SK-N-SH (cell line): ENCODE measurements at regions not wholly inside any gene's neighbourhood (a gene's known extent, or its start where the extent isn't known, plus 50 kb on each side); places are given as distances from the start of the nearest gene placed in this dataset.

Source experiments
- CTCF ChIA-PET: fragments of 300-600, 350-600 bp; formaldehyde crosslinking; extraction: SDS; loops from one replicate; lab custom pipeline; 2021; lab: Yijun Ruan, JAX
- POLR2A ChIA-PET: fragments of 350-600 bp; sonication (Branson Sonifier 250); formaldehyde crosslinking; extraction: SDS; loops from one replicate; lab custom pipeline; 2020; ENCODE audit warnings: antibody characterized with exemption, inconsistent platforms; lab: Yijun Ruan, JAX
- DNase-seq: peaks from one replicate; pipeline ENCODE4 v3.0.0; 2012
- H2AFZ ChIP-seq: fragments of 200-600 bp; sonication (generic); 2 replicates; pipeline ENCODE4 v1.8.1; 2016; ENCODE audit warnings: antibody characterized with exemption, mild to moderate bottlenecking, low read depth
- H3F3A ChIP-seq: fragments of 200-600 bp; sonication (generic); replicated peaks from 2 replicates; pipeline ENCODE3; 2016; ENCODE audit warnings: antibody characterized with exemption, mild to moderate bottlenecking; ENCODE audit not compliant: insufficient read depth
- H3K27ac ChIP-seq, 2 experiments: fragments of 200-500 bp in 1 of 2; fragments of 200-600 bp in 1 of 2; sonication (Bioruptor generic) in 1 of 2; sonication (generic), shearing (Covaris generic) in 1 of 2; 2 replicates each; pipeline versions ENCODE4 v1.5.1 to v1.6.1; 2014 to 2016; ENCODE audit warnings: low read depth in 2 of 2, inconsistent platforms in 1 of 2, low read length in 1 of 2, mild to moderate bottlenecking in 1 of 2, mixed read lengths in 1 of 2
- H3K27me3 ChIP-seq: fragments of 200-600 bp; sonication (generic), shearing (Covaris generic); 2 replicates; pipeline ENCODE4 v1.6.1; 2016; ENCODE audit warnings: mixed run types; ENCODE audit not compliant: insufficient read depth
- H3K36me3 ChIP-seq, 2 experiments: fragments of 200-500 bp in 1 of 2; fragments of 200-600 bp in 1 of 2; sonication (Bioruptor generic) in 1 of 2; sonication (generic) in 1 of 2; replicated peaks in 1 of 2; 2 replicates each; pipeline versions ENCODE3 to v1.5.1; 2014 to 2016; ENCODE audit warnings: low read length in 1 of 2, mild to moderate bottlenecking in 1 of 2; ENCODE audit not compliant: insufficient read depth in 2 of 2, control insufficient read depth in 1 of 2
- H3K4me1 ChIP-seq, 2 experiments: fragments of 200-500 bp in 1 of 2; fragments of 200-600 bp in 1 of 2; sonication (Bioruptor generic) in 1 of 2; sonication (generic), shearing (Covaris generic) in 1 of 2; 2 replicates each; pipeline versions ENCODE4 v1.5.1 to v1.6.1; 2014 to 2016; ENCODE audit warnings: low read depth in 1 of 2, low read length in 1 of 2, mixed run types in 1 of 2; ENCODE audit not compliant: insufficient read depth in 2 of 2, control insufficient read depth in 1 of 2
- H3K4me2 ChIP-seq: fragments of 200-600 bp; sonication (generic), shearing (Covaris generic); 2 replicates; pipeline ENCODE4 v1.6.1; 2017; ENCODE audit warnings: mixed run types
- H3K4me3 ChIP-seq, 2 experiments: fragments of 200-500 bp in 1 of 2; fragments of 200-600 bp in 1 of 2; sonication (Bioruptor generic) in 1 of 2; sonication (generic), shearing (Covaris generic) in 1 of 2; 2 replicates each; pipeline versions ENCODE4 v1.5.1 to v1.8.1; 2014 to 2016; ENCODE audit warnings: low read depth in 2 of 2, inconsistent platforms in 1 of 2, low read length in 1 of 2, mild to moderate bottlenecking in 1 of 2, mixed read lengths in 1 of 2, moderate library complexity in 1 of 2
- H3K79me2 ChIP-seq: fragments of 200-600 bp; sonication (generic); 2 replicates; pipeline ENCODE4 v1.8.1; 2017; ENCODE audit warnings: mild to moderate bottlenecking; ENCODE audit not compliant: insufficient read depth
- H3K9ac ChIP-seq: fragments of 200-600 bp; sonication (generic); 2 replicates; pipeline ENCODE4 v1.6.1; 2017; ENCODE audit warnings: mixed run types
- H3K9me2 ChIP-seq: fragments of 200-600 bp; sonication (generic); 2 replicates; pipeline ENCODE4 v1.6.1; 2017; ENCODE audit warnings: mixed run types
- H3K9me3 ChIP-seq: fragments of 200-600 bp; sonication (generic); 2 replicates; pipeline ENCODE4 v1.6.1; 2017; ENCODE audit warnings: mixed run types, mild to moderate bottlenecking, moderate library complexity
- H4K20me1 ChIP-seq: fragments of 200-600 bp; sonication (generic); 2 replicates; pipeline ENCODE4 v1.6.1; 2017; ENCODE audit warnings: mild to moderate bottlenecking, mixed run types; ENCODE audit not compliant: insufficient read depth
- EZH2phosphoT487 ChIP-seq: fragments of 200-600 bp; sonication (generic); IDR thresholded peaks from 2 replicates; pipeline ENCODE4 v1.6.1; 2017; ENCODE audit warnings: low read depth, mixed run types, mild to moderate bottlenecking, antibody characterized with exemption, moderate library complexity, borderline replicate concordance
- GABPA ChIP-seq: IDR thresholded peaks from 2 replicates; pipeline ENCODE4 v1.4.0; 2012; ENCODE audit warnings: low read depth, mild to moderate bottlenecking
- GATA2 ChIP-seq: sonication (generic); formaldehyde crosslinking; IDR thresholded peaks from 2 replicates; pipeline ENCODE4 v1.5.0; 2020; ENCODE audit warnings: mild to moderate bottlenecking, missing genetic modification reagents
- MEF2A ChIP-seq: IDR thresholded peaks from 2 replicates; pipeline ENCODE4 v1.4.0; 2012; ENCODE audit warnings: low read depth, borderline replicate concordance
- MXI1 ChIP-seq: IDR thresholded peaks from 2 replicates; pipeline ENCODE4 v1.6.1; 2012; ENCODE audit warnings: mild to moderate bottlenecking, low read depth, low read length, improper control_type of control experiment
- NFIC ChIP-seq: IDR thresholded peaks from 2 replicates; pipeline ENCODE4 v1.4.0; 2012; ENCODE audit warnings: borderline replicate concordance
- NRF1 ChIP-seq: IDR thresholded peaks from 2 replicates; pipeline ENCODE4 v1.6.1; 2012; ENCODE audit warnings: low read depth, mild to moderate bottlenecking, low read length
- POLR2AphosphoS5 ChIP-seq: IDR thresholded peaks from 2 replicates; pipeline ENCODE4 v1.6.1; 2012; ENCODE audit warnings: low read depth, low read length
- RCOR1 ChIP-seq: fragments of 150-350 bp; IDR thresholded peaks from 2 replicates; pipeline ENCODE4 v1.6.1; 2017; ENCODE audit warnings: antibody characterized with exemption, low read length
- SIN3A ChIP-seq: IDR thresholded peaks from 2 replicates; pipeline ENCODE4 v1.6.1; 2012; ENCODE audit warnings: low read depth, mild to moderate bottlenecking, low read length, moderate library complexity, borderline replicate concordance
- TCF12 ChIP-seq: IDR thresholded peaks from 2 replicates; pipeline ENCODE4 v1.4.0; 2012
- YY1 ChIP-seq: IDR thresholded peaks from 2 replicates; pipeline ENCODE4 v1.4.0; 2012; ENCODE audit warnings: low read depth, mild to moderate bottlenecking
- WGBS: methylation state at CpG from one replicate; pipeline ENCODE4 v1.1.6; 2017; ENCODE audit warnings: low lambda C conversion rate; 5-methylcytosine and 5-hydroxymethylcytosine counted together
- TF ChIP-seq, protein P1 (sequence below): IDR thresholded peaks from 2 replicates; pipeline ENCODE4; 2012
- TF ChIP-seq, protein P2 (sequence below): IDR thresholded peaks from 2 replicates; pipeline ENCODE4 v1.4.0; 2012; ENCODE audit warnings: low read depth, borderline replicate concordance
- TF ChIP-seq, protein P3 (sequence below): IDR thresholded peaks from 2 replicates; pipeline ENCODE4 v1.6.1; 2012; ENCODE audit warnings: mild to moderate bottlenecking, low read depth, low read length, moderate library complexity
- TF ChIP-seq, protein P4 (sequence below): fragments of 150-350 bp; IDR thresholded peaks from 2 replicates; pipeline ENCODE4 v1.6.1; 2017; ENCODE audit warnings: antibody characterized with exemption, low read length, low read depth, borderline replicate concordance

DNA sequence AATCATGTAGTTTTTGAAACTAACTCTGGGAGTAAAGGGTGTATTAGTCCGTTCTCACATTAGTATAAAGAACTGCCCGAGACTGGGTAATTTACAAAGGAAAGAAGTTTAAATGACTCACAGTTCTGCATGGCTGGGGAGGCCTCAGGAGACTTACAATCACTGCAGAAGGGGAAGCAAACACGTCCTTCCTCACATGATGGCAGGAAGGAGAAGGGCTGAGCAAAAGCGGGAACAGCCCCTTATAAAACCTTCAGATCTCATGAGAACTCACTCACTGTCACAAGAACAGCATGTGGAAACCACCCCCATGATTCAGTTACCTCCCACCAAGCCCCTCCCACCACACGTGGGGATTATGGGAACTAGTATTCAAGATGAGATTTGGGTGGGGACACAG, 256.5 kb upstream of the TNRC6C start:
- 14% methylated on average over 5 of the region's 5 CpGs for WGBS
- ChIA-PET POLR2A (no interaction called here), CTCF (interaction anchor here (1.7 kb wide), 1 partner anchor 8 kb away, joined by 6 read pairs; no protein-coding TSS in a partner anchor)
- Histone ChIP-seq H4K20me1 (no peaks in the 10 kb centered on the region), H3K79me2 (no peaks in the 10 kb centered on the region), H2AFZ (no peak overlapping the region), H3K9ac (no peak overlapping the region), H3K27me3 (peaks cover 34% of the 10 kb centered on the region), H3F3A (no peaks in the 10 kb centered on the region), H3K27ac (no peak overlapping the region), H3K4me2 (no peak overlapping the region), H3K36me3 (no peaks in the 10 kb centered on the region), H3K4me3 (no peak overlapping the region), H3K4me1 (peaks cover 0 to 41% of the 10 kb centered on the region in 2 experiments; a peak in 1 of 4 replicates), H3K9me2 (no peaks in the 10 kb centered on the region), H3K9me3 (0 out of 2 replicates have a peak, but pooled peaks cover 3% of the 10 kb centered on the region)
- no peak for DNase-seq
- TF ChIP-seq EZH2phosphoT487 (no peak), MEF2A (no peak), MXI1 (no peak), SIN3A (no peak), NRF1 (no peak), GABPA (no peak), RCOR1 (no peak), GATA2 (no peak), YY1 (no peak), NFIC (no peak), POLR2AphosphoS5 (no peak), TCF12 (no peak)
- TF ChIP-seq, protein P1, sequence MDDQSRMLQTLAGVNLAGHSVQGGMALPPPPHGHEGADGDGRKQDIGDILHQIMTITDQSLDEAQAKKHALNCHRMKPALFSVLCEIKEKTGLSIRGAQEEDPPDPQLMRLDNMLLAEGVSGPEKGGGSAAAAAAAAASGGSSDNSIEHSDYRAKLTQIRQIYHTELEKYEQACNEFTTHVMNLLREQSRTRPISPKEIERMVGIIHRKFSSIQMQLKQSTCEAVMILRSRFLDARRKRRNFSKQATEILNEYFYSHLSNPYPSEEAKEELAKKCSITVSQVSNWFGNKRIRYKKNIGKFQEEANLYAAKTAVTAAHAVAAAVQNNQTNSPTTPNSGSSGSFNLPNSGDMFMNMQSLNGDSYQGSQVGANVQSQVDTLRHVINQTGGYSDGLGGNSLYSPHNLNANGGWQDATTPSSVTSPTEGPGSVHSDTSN: no peak
- TF ChIP-seq, protein P2, sequence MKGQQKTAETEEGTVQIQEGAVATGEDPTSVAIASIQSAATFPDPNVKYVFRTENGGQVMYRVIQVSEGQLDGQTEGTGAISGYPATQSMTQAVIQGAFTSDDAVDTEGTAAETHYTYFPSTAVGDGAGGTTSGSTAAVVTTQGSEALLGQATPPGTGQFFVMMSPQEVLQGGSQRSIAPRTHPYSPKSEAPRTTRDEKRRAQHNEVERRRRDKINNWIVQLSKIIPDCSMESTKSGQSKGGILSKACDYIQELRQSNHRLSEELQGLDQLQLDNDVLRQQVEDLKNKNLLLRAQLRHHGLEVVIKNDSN: no peak
- TF ChIP-seq, protein P3, sequence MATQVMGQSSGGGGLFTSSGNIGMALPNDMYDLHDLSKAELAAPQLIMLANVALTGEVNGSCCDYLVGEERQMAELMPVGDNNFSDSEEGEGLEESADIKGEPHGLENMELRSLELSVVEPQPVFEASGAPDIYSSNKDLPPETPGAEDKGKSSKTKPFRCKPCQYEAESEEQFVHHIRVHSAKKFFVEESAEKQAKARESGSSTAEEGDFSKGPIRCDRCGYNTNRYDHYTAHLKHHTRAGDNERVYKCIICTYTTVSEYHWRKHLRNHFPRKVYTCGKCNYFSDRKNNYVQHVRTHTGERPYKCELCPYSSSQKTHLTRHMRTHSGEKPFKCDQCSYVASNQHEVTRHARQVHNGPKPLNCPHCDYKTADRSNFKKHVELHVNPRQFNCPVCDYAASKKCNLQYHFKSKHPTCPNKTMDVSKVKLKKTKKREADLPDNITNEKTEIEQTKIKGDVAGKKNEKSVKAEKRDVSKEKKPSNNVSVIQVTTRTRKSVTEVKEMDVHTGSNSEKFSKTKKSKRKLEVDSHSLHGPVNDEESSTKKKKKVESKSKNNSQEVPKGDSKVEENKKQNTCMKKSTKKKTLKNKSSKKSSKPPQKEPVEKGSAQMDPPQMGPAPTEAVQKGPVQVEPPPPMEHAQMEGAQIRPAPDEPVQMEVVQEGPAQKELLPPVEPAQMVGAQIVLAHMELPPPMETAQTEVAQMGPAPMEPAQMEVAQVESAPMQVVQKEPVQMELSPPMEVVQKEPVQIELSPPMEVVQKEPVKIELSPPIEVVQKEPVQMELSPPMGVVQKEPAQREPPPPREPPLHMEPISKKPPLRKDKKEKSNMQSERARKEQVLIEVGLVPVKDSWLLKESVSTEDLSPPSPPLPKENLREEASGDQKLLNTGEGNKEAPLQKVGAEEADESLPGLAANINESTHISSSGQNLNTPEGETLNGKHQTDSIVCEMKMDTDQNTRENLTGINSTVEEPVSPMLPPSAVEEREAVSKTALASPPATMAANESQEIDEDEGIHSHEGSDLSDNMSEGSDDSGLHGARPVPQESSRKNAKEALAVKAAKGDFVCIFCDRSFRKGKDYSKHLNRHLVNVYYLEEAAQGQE: no peak
- TF ChIP-seq, protein P4, sequence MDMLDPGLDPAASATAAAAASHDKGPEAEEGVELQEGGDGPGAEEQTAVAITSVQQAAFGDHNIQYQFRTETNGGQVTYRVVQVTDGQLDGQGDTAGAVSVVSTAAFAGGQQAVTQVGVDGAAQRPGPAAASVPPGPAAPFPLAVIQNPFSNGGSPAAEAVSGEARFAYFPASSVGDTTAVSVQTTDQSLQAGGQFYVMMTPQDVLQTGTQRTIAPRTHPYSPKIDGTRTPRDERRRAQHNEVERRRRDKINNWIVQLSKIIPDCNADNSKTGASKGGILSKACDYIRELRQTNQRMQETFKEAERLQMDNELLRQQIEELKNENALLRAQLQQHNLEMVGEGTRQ: no peak
